HCT116 (cell line): ENCODE measurements at regions not wholly inside any gene's neighbourhood (a gene's known extent, or its start where the extent isn't known, plus 50 kb on each side); places are given as distances from the start of the nearest gene placed in this dataset.

Experiments
- ATAC-seq: fragments of 200-7000 bp; cut with Tn5 transposase; 2 replicates; pipeline ENCODE4 v1.9.1; 2020; ENCODE audit warnings: mild to moderate bottlenecking, moderate library complexity
- BruUV-seq: library from RNA; stranded (reverse); fragments of 400-500 nt; replicated peaks from 2 replicates; lab custom pipeline; 2021; lab: Mats Ljungman, UMichigan
- CTCF ChIA-PET: fragments of 300-600 bp; sonication (Branson Sonifier 250); formaldehyde crosslinking; loops from one replicate; lab custom pipeline; 2021; ENCODE audit warnings: antibody characterized with exemption; lab: Charles Lee
- POLR2A ChIA-PET: fragments of 300-600, 350-600 bp; sonication (Branson Sonifier 250); formaldehyde crosslinking; loops from one replicate; lab custom pipeline; 2021; ENCODE audit warnings: antibody characterized with exemption; lab: Charles Lee
- RAD21 ChIA-PET, 2 experiments: fragments of 300-600 bp; sonication (Branson Sonifier 250); formaldehyde crosslinking; loops; one replicate each; lab custom pipeline; 2023; ENCODE audit warnings: low total read pairs in 2 of 2; ENCODE audit not compliant: uncharacterized antibody in 2 of 2, unreplicated experiment in 2 of 2, low non-redundant PET in 1 of 2; lab: Charles Lee
- DNase-seq: peaks from one replicate; pipeline ENCODE4 v3.0.0-alpha.2; 2010; ENCODE audit warnings: low read depth, low spot score
- H2AFZ ChIP-seq: fragments of 200-600 bp; shearing (Covaris generic), sonication (generic); 2 replicates; pipeline ENCODE4 v1.6.1; 2017; ENCODE audit warnings: low read depth, mixed run types, mixed read lengths, antibody characterized with exemption, low read length; ENCODE audit not compliant: poor library complexity, severe bottlenecking
- H3K27ac ChIP-seq: 2 replicates; pipeline ENCODE4 v1.5.1; 2012; ENCODE audit warnings: low read depth, low read length
- H3K27me3 ChIP-seq: fragments of 200-600 bp; sonication (generic); 2 replicates; pipeline ENCODE4 v1.6.1; 2016; ENCODE audit warnings: mixed run types, low read length, mixed read lengths; ENCODE audit not compliant: insufficient read depth
- H3K36me3 ChIP-seq, 2 experiments: fragments of 200-500 bp in 1 of 2; fragments of 200-600 bp in 1 of 2; sonication (Bioruptor generic) in 1 of 2; sonication (generic) in 1 of 2; 2 replicates each; pipeline versions ENCODE4 v1.5.1 to v1.6.1; 2014 to 2016; ENCODE audit warnings: low read length in 2 of 2, inconsistent platforms in 1 of 2, mixed read lengths in 1 of 2, mixed run types in 1 of 2; ENCODE audit not compliant: insufficient read depth in 2 of 2, control insufficient read depth in 1 of 2
- H3K4me1 ChIP-seq, 2 experiments: fragments of 200-600 bp in 1 of 2; sonication (generic) in 1 of 2; 2 replicates each; pipeline versions ENCODE4 v1.5.1 to v1.6.1; 2012 to 2017; ENCODE audit warnings: low read length in 2 of 2, inconsistent platforms in 1 of 2, mild to moderate bottlenecking in 1 of 2, mixed read lengths in 1 of 2, mixed run types in 1 of 2, moderate library complexity in 1 of 2; ENCODE audit not compliant: insufficient read depth in 2 of 2, control insufficient read depth in 1 of 2
- H3K4me2 ChIP-seq: fragments of 200-600 bp; sonication (generic); 2 replicates; pipeline ENCODE4 v1.6.1; 2017; ENCODE audit warnings: mixed run types, low read length, mixed read lengths
- H3K4me3 ChIP-seq, 2 experiments: fragments of 200-600 bp in 1 of 2; sonication (generic) in 1 of 2; replicated peaks in 1 of 2; 2 replicates each; pipeline ENCODE4 v1.5.1; 2011 to 2016; ENCODE audit warnings: low read length in 2 of 2, control low read depth in 1 of 2, low read depth in 1 of 2, mild to moderate bottlenecking in 1 of 2, mixed read lengths in 1 of 2, mixed run types in 1 of 2
- H3K79me2 ChIP-seq: fragments of 200-600 bp; sonication (generic); 2 replicates; pipeline ENCODE4 v1.6.1; 2017; ENCODE audit warnings: mild to moderate bottlenecking, mixed run types, low read length, moderate library complexity, mixed read lengths; ENCODE audit not compliant: insufficient read depth
- H3K9ac ChIP-seq: fragments of 200-600 bp; sonication (generic); 2 replicates; pipeline ENCODE4 v1.6.1; 2016; ENCODE audit warnings: low read length, mixed read lengths
- H3K9me2 ChIP-seq: fragments of 200-600 bp; sonication (generic), shearing (Covaris generic); 2 replicates; pipeline ENCODE4 v1.6.1; 2017; ENCODE audit warnings: mixed run types, mild to moderate bottlenecking, moderate library complexity; ENCODE audit not compliant: insufficient read depth
- H3K9me3 ChIP-seq, 2 experiments: fragments of 200-500 bp in 1 of 2; fragments of 200-600 bp in 1 of 2; sonication (Bioruptor generic) in 1 of 2; sonication (generic) in 1 of 2; 2 replicates each; pipeline ENCODE4 v1.6.1; 2014 to 2017; ENCODE audit warnings: low read length in 2 of 2, mixed read lengths in 2 of 2, inconsistent platforms in 1 of 2, low read depth in 1 of 2, mild to moderate bottlenecking in 1 of 2, mixed run types in 1 of 2, moderate library complexity in 1 of 2; ENCODE audit not compliant: control insufficient read depth in 1 of 2, insufficient read depth in 1 of 2
- H4K20me1 ChIP-seq: fragments of 200-600 bp; sonication (generic), shearing (Covaris generic); 2 replicates; pipeline ENCODE4 v1.6.1; 2017; ENCODE audit warnings: mixed run types, mild to moderate bottlenecking, moderate library complexity; ENCODE audit not compliant: insufficient read depth
- CBX3 ChIP-seq: IDR thresholded peaks from 2 replicates; pipeline ENCODE4 v1.6.1; 2012; ENCODE audit warnings: low read depth
- EGR1 ChIP-seq: IDR thresholded peaks from 2 replicates; pipeline ENCODE4 v1.6.1; 2012; ENCODE audit warnings: low read depth
- ELF1 ChIP-seq: IDR thresholded peaks from 2 replicates; pipeline ENCODE4 v1.6.1; 2012; ENCODE audit warnings: low read depth, borderline replicate concordance
- EZH2 ChIP-seq: fragments of 200-600 bp; sonication (generic); IDR thresholded peaks from 2 replicates; pipeline ENCODE4 v1.6.1; 2017; ENCODE audit warnings: antibody characterized with exemption, mixed run types
- FOSL1 ChIP-seq: IDR thresholded peaks from 2 replicates; pipeline ENCODE4 v1.6.1; 2012; ENCODE audit warnings: low read depth
- JUND ChIP-seq: IDR thresholded peaks from 2 replicates; pipeline ENCODE4 v1.6.1; 2012
- POLR2A ChIP-seq: IDR thresholded peaks from 2 replicates; pipeline ENCODE4 v1.7.0; 2011; ENCODE audit warnings: borderline replicate concordance; ENCODE audit not compliant: insufficient read depth, insufficient read length; ENCODE audit errors: extremely low read depth
- SIN3A ChIP-seq: IDR thresholded peaks from 2 replicates; pipeline ENCODE4 v1.6.1; 2012; ENCODE audit warnings: low read depth
- SP1 ChIP-seq: IDR thresholded peaks from 2 replicates; pipeline ENCODE4 v1.6.1; 2012; ENCODE audit warnings: low read depth
- SRF ChIP-seq: IDR thresholded peaks from 2 replicates; pipeline ENCODE4 v1.6.1; 2012; ENCODE audit warnings: low read depth
- TCF7L2 ChIP-seq: IDR thresholded peaks from 2 replicates; pipeline ENCODE4 v1.7.0; 2011; ENCODE audit warnings: borderline replicate concordance, inconsistent platforms; ENCODE audit not compliant: insufficient read depth, insufficient read length; ENCODE audit errors: extremely low read depth
- YY1 ChIP-seq: IDR thresholded peaks from 2 replicates; pipeline ENCODE4 v1.6.1; 2011; ENCODE audit warnings: low read length, low read depth, moderate library complexity, mild to moderate bottlenecking; ENCODE audit not compliant: insufficient replicate concordance; ENCODE audit errors: extremely low read depth
- ZNF274 ChIP-seq: fragments of 200-500 bp; sonication (Bioruptor generic); IDR thresholded peaks from 2 replicates; pipeline ENCODE4 v1.6.1; 2014; ENCODE audit warnings: mild to moderate bottlenecking, low read depth, low read length, inconsistent platforms
- intact Hi-C: fragments of 100-400 bp; cut with micrococcal nuclease; formaldehyde crosslinking; loops from 2 replicates; pipeline ENCODE4 v1.10.0; 2022
- TF ChIP-seq, protein P1 (sequence below): IDR thresholded peaks from 2 replicates; pipeline ENCODE4 v1.6.1; 2011; ENCODE audit warnings: mild to moderate bottlenecking, low read length, moderate library complexity; ENCODE audit not compliant: insufficient replicate concordance; ENCODE audit errors: extremely low read depth

DNA sequence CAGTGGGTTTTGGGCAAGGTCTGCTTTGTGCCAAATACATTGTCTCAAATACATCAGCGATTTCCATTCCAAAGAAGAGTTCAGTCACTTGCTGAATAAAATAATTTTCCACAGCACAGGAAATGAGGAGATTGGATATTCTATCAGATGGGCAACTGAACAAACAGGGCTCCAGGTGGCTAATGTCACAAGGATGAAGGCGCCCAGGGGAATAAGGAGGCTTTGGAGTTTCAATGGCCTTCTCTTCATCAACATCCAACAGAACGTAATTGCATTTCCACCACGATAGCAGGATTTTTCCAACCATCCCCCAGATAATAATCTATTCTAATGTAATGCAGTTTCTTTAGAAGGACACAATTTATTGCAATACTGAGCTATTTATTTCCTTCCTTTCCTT lies 104.7 kb upstream of the KLHL13 start:
- Histone ChIP-seq H4K20me1 (no peaks in the 10 kb centered on the region), H3K9ac (no peak overlapping the region), H3K9me3 (no peaks in the 10 kb centered on the region), H3K27ac (no peak overlapping the region), H3K4me1 (peaks cover 0 to 6% of the 10 kb centered on the region in 2 experiments; a peak in 2 of 4 replicates), H3K27me3 (no peaks in the 10 kb centered on the region), H3K4me3 (no peak overlapping the region)
- ATAC-seq (no peak), DNase-seq (no peak)
- no TSS peak for BruUV-seq
- TF ChIP-seq, protein P1, sequence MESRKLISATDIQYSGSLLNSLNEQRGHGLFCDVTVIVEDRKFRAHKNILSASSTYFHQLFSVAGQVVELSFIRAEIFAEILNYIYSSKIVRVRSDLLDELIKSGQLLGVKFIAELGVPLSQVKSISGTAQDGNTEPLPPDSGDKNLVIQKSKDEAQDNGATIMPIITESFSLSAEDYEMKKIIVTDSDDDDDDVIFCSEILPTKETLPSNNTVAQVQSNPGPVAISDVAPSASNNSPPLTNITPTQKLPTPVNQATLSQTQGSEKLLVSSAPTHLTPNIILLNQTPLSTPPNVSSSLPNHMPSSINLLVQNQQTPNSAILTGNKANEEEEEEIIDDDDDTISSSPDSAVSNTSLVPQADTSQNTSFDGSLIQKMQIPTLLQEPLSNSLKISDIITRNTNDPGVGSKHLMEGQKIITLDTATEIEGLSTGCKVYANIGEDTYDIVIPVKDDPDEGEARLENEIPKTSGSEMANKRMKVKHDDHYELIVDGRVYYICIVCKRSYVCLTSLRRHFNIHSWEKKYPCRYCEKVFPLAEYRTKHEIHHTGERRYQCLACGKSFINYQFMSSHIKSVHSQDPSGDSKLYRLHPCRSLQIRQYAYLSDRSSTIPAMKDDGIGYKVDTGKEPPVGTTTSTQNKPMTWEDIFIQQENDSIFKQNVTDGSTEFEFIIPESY: no peak
- TF ChIP-seq TCF7L2 (no peak), JUND (no peak), ZNF274 (no peak), POLR2A (no peak), FOSL1 (no peak), YY1 (no peak), EGR1 (no peak), CBX3 (no peak), SRF (no peak), SP1 (no peak), SIN3A (no peak), ELF1 (no peak), EZH2 (no peak)
- TF ChIP-seq, all 23 proteins: peak for 0
- ChIA-PET RAD21 (no interaction called here), POLR2A (no interaction called here), CTCF (no interaction called here)
- no peak overlapping the region for H2AFZ ChIP-seq
- intact Hi-C loops: no loop called here
- H3K9me2 ChIP-seq: no peaks in the 10 kb centered on the region
- H3K36me3 ChIP-seq: no peaks in the 10 kb centered on the region
- H3K4me2 ChIP-seq: no peak overlapping the region
- H3K79me2 ChIP-seq: no peaks in the 10 kb centered on the region
